DMS153 treated with DMSO at 0.1 percent for 48 hours (cell line): ENCODE measurements at regions not wholly inside any gene's neighbourhood (a gene's known extent, or its start where the extent isn't known, plus 50 kb on each side); places are given as distances from the start of the nearest gene placed in this dataset.
"Not testable (repeated sequence)": the region's sequence is repeated elsewhere in the genome, so short reads cannot be mapped to it uniquely, and the experiment has no call there.

Experiments
- DNase-seq: peaks from one replicate; lab custom pipeline; 2025; ENCODE audit not compliant: unreplicated experiment; lab: John Stamatoyannopoulos, UW

- DNase-seq, result no peak
These were observed 93.9 kb downstream of the TEX35 start for GRCh38 chr1:178606839-178607238.

GRCh38 chr1:178607718-178608408 is 95.0 kb downstream of the TEX35 start:
- DNase-seq, result no peak

- DNase-seq, result no peak
These were observed 96.1 kb downstream of the TEX35 start for GRCh38 chr1:178609015-178609414.

- DNase-seq, result not testable (repeated sequence)
These were observed 97.9 kb downstream of the TEX35 start for GRCh38 chr1:178610690-178611410.

- no peak for DNase-seq
These were observed 99.4 kb downstream of the TEX35 start for GRCh38 chr1:178612261-178612660.

GRCh38 chr1:178613271-178613945 is 100.5 kb downstream of the TEX35 start:
- DNase-seq, result no peak

- DNase-seq, result no peak
These were observed 101.4 kb downstream of the TEX35 start for GRCh38 chr1:178614286-178614685.

GRCh38 chr1:178619042-178619927 is 105.8 kb upstream of the RALGPS2 start:
- no peak for DNase-seq

- DNase-seq, result no peak
These were observed 104.2 kb upstream of the RALGPS2 start for GRCh38 chr1:178620584-178621475.

- DNase-seq, result no peak
These were observed 103.2 kb upstream of the RALGPS2 start for GRCh38 chr1:178621822-178622221.

GRCh38 chr1:178625695-178626094 is 99.3 kb upstream of the RALGPS2 start:
- no peak for DNase-seq

GRCh38 chr1:178627037-178627436 is 98.0 kb upstream of the RALGPS2 start:
- DNase-seq, result no peak

- no peak for DNase-seq
These were observed 96.3 kb upstream of the RALGPS2 start for GRCh38 chr1:178628637-178629251.

GRCh38 chr1:178629252-178630154 is 95.5 kb upstream of the RALGPS2 start:
- no peak for DNase-seq

GRCh38 chr1:178630417-178630816 is 94.6 kb upstream of the RALGPS2 start:
- DNase-seq, result no peak

- no peak for DNase-seq
These were observed 92.4 kb upstream of the RALGPS2 start for GRCh38 chr1:178632653-178633052.

- no peak for DNase-seq
These were observed 92.0 kb upstream of the RALGPS2 start for GRCh38 chr1:178633056-178633455.

GRCh38 chr1:178634445-178634844 is 90.6 kb upstream of the RALGPS2 start:
- no peak for DNase-seq

- DNase-seq, result no peak
These were observed 87.2 kb upstream of the RALGPS2 start for GRCh38 chr1:178637841-178638240.
